Neutrophil (primary cell): ENCODE measurements at regions not wholly inside any gene's neighbourhood (a gene's known extent, or its start where the extent isn't known, plus 50 kb on each side); places are given as distances from the start of the nearest gene placed in this dataset.

Experiments
- H3K27ac ChIP-seq: fragments of 200-600 bp; sonication (generic); 2 replicates; pipeline ENCODE4 v1.5.1; 2016; ENCODE audit warnings: mild to moderate bottlenecking, moderate library complexity
- H3K27me3 ChIP-seq: fragments of 200-600 bp; sonication (generic); 2 replicates; pipeline ENCODE4 v1.6.0; 2016; ENCODE audit warnings: mild to moderate bottlenecking
- H3K36me3 ChIP-seq: fragments of 200-600 bp; sonication (generic); 2 replicates; pipeline ENCODE4 v1.5.1; 2017
- H3K4me1 ChIP-seq, 2 experiments: fragments of 200-600 bp in 1 of 2; sonication (generic) in 1 of 2; 1 replicate in 1 of 2; 2 replicates in 1 of 2; pipeline versions ENCODE4 v1.5.1 to v1.6.1; 2013 to 2016; ENCODE audit warnings: low read depth in 1 of 2, low read length in 1 of 2, mild to moderate bottlenecking in 1 of 2, moderate library complexity in 1 of 2; ENCODE audit not compliant: control insufficient read depth in 1 of 2, insufficient read depth in 1 of 2
- H3K4me3 ChIP-seq, 2 experiments: fragments of 200-600 bp in 1 of 2; sonication (generic) in 1 of 2; 1 replicate in 1 of 2; 2 replicates in 1 of 2; pipeline ENCODE4 v1.5.1; 2013 to 2016; ENCODE audit warnings: low read depth in 1 of 2, low read length in 1 of 2, mild to moderate bottlenecking in 1 of 2, moderate library complexity in 1 of 2
- H3K9me3 ChIP-seq: fragments of 200-600 bp; sonication (generic); 2 replicates; pipeline ENCODE4 v1.5.1; 2016
- CTCF ChIP-seq: fragments of 200-600 bp; sonication (generic); IDR thresholded peaks from 2 replicates; pipeline ENCODE4 v1.5.1; 2016; ENCODE audit warnings: antibody characterized with exemption

GRCh38 chr5:125776656-125777139, 646.5 kb upstream of the GRAMD2B start:
- Histone ChIP-seq H3K4me3 (no peak overlapping the region), H3K27me3 (no peaks in the 10 kb centered on the region), H3K4me1 (no peaks in the 10 kb centered on the region), H3K36me3 (no peaks in the 10 kb centered on the region), H3K9me3 (no peaks in the 10 kb centered on the region), H3K27ac (no peak overlapping the region)
- TF ChIP-seq CTCF = no peak

GRCh38 chr5:125778791-125779190, 644.4 kb upstream of the GRAMD2B start:
- TF ChIP-seq CTCF = no peak

DNA sequence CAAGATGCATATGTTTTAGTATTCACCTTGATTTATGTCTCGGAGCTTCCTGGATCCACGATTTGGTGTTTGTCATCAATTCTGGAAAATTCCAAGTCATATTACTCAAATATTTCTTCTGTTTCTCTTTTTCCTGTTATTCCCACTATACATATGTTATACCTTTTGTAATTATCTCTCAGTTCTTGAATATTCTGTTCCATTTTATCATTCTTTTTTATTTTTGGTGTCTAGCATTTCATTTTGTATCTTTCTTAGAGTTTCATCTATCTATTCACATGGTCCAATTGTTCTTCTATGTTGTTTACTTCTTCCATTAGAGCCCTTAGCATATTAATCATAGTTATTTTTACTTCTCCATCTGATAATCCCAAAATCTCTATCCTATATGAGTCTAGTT, 637.8 kb upstream of the GRAMD2B start:
- TF ChIP-seq CTCF = no peak
- Histone ChIP-seq H3K27ac (no peak overlapping the region), H3K27me3 (no peaks in the 10 kb centered on the region), H3K36me3 (no peaks in the 10 kb centered on the region), H3K9me3 (no peaks in the 10 kb centered on the region), H3K4me3 (no peak overlapping the region), H3K4me1 (no peaks in the 10 kb centered on the region)

More at GRCh38 chr5:125778791-125779190, 644.4 kb upstream of the GRAMD2B start:
- no peaks in the 10 kb centered on the region for H3K27me3 ChIP-seq
- H3K4me1 ChIP-seq = no peaks in the 10 kb centered on the region
- no peak overlapping the region for H3K4me3 ChIP-seq
- H3K27ac ChIP-seq = no peak overlapping the region
- no peaks in the 10 kb centered on the region for H3K9me3 ChIP-seq
- H3K36me3 ChIP-seq = no peaks in the 10 kb centered on the region

DNA sequence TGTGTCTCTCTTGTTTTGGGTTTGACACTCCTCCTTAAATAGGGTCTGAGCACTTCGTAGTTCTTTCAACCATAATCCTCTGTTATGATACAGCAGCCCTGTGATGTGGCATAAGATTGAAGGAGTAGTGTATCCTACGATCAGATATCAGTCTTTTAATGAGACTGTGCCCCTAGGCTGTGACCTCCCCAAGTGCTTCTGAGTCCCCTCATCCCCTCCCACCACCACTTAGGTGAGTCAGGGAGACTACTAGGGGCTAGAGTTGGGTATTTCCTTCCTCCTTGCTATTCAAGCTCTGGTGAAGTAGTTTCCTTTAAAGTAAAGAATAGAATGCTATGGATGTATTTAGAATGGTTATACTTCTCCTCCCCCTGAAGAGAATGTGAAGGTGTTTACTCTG, 637.2 kb upstream of the GRAMD2B start:
- Histone ChIP-seq H3K4me3 (no peak overlapping the region), H3K9me3 (no peaks in the 10 kb centered on the region), H3K27me3 (no peaks in the 10 kb centered on the region), H3K4me1 (no peaks in the 10 kb centered on the region), H3K36me3 (no peaks in the 10 kb centered on the region), H3K27ac (no peak overlapping the region)
- TF ChIP-seq CTCF = no peak

- Histone ChIP-seq H3K36me3 (no peaks in the 10 kb centered on the region), H3K27ac (no peak overlapping the region), H3K4me3 (no peak overlapping the region), H3K9me3 (no peaks in the 10 kb centered on the region), H3K27me3 (no peaks in the 10 kb centered on the region), H3K4me1 (no peaks in the 10 kb centered on the region)
- TF ChIP-seq CTCF = no peak
Measured at GRCh38 chr5:125793470-125793869, 629.7 kb upstream of the GRAMD2B start.

DNA sequence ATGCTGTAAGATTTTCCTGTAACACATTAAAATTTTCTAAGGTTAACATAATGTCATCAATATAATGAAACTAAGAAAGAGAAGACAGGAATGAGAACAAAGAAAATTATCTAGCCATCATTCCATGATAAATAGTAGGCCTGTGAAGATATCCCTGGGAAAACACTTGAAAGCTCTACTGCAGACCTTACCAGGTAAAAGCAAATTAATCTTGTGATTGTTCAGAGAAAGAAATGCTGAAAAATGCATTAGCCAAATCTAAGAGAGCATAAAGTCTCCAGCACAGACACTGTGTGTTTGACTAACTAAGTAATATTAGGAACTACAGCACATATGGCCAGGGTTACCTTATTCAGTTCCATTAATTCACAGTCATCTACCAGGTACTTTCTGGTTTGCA, 628.3 kb upstream of the GRAMD2B start:
- no peak overlapping the region for H3K4me3 ChIP-seq
- H3K4me1 ChIP-seq = no peaks in the 10 kb centered on the region
- TF ChIP-seq CTCF = no peak
- H3K27ac ChIP-seq = no peak overlapping the region
- no peaks in the 10 kb centered on the region for H3K27me3 ChIP-seq
- no peaks in the 10 kb centered on the region for H3K9me3 ChIP-seq
- no peaks in the 10 kb centered on the region for H3K36me3 ChIP-seq
